ENCODE measurements at regions not wholly inside any gene's neighbourhood (a gene's known extent, or its start where the extent isn't known, plus 50 kb on each side); places are given as distances from the start of the nearest gene placed in this dataset.

DNA sequence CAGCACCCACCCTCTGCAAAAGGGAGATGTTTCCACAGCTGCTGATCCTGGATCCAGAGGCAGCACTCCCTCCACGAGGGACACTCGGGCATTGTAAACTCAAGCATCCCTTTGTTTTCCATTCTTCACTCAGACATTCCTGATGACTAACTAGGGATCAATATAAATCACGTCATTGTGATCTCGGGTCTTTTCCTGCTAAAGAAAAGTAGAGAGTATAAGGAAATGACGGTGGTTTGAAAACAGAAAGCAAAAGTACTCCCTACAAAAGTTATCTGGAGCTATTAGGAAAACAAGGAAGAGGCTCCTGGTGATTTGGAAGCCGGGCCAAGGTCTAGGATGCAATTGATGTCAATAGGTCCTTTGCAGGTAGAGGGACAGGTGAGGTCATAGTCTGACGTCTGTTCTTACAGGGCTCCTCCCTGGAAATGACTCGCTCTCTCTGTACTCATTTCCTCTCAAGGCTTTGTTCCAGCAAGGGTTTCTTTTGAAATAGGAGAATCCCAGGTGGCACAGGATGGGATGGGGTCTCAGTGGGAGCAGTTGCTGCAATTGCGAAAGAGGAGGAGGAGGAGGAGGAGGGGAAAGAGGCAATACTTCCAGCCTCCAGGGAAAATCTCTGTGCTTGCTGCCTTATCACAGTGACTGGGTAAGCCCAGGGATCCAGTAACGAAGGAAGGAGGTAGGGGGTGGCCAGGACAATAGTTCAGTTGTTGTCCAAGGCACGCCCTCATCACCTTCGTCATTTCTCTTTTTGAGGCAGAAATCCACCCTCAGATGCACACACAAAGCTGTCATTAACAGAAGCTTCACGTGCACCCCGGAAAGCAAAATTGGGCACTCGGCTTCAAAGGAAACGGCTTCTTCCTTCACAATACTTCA lies 222.8 kb downstream of the LY86 start:
- Mint-ChIP-seq H3K27me3 (ENCODE audit: low read depth) (peaks cover 29% of the 10 kb centered on the region), H3K4me3 (peak overlapping the region; percentile 87), H3K9me3 (no peaks in the 10 kb centered on the region), H3K36me3 (ENCODE audit: low read depth) (no peaks in the 10 kb centered on the region), H3K27ac (peak overlapping the region; percentile 97), H3K4me1 (ENCODE audit: low read depth) (peaks cover 30% of the 10 kb centered on the region)
- no peak for DNase-seq (ENCODE audit: low spot score)

GRCh38 chr6:6812427-6812826 lies 223.9 kb downstream of the LY86 start:
- H3K36me3 Mint-ChIP-seq (ENCODE audit: low read depth), result no peaks in the 10 kb centered on the region
- peak overlapping the region; percentile 38 for H3K27ac Mint-ChIP-seq
- peaks cover 30% of the 10 kb centered on the region for H3K4me1 Mint-ChIP-seq (ENCODE audit: low read depth)
- peaks cover 22% of the 10 kb centered on the region for H3K27me3 Mint-ChIP-seq (ENCODE audit: low read depth)
- peak overlapping the region; percentile 87 for H3K4me3 Mint-ChIP-seq
- no peaks in the 10 kb centered on the region for H3K9me3 Mint-ChIP-seq
- no peak for DNase-seq (ENCODE audit: low spot score)

- H3K4me3 Mint-ChIP-seq, result no peak overlapping the region
- no peak for DNase-seq (ENCODE audit: low spot score)
Observed at GRCh38 chr6:6815732-6816131, 227.2 kb downstream of the LY86 start.

GRCh38 chr6:6816716-6817115 lies 228.2 kb downstream of the LY86 start:
- Mint-ChIP-seq H3K9me3 (no peaks in the 10 kb centered on the region), H3K27ac (no peak overlapping the region), H3K4me1 (ENCODE audit: low read depth) (peaks cover 14% of the 10 kb centered on the region), H3K27me3 (ENCODE audit: low read depth) (peaks cover 14% of the 10 kb centered on the region), H3K4me3 (no peak overlapping the region), H3K36me3 (ENCODE audit: low read depth) (no peaks in the 10 kb centered on the region)
- DNase-seq (ENCODE audit: low spot score), result no peak

More at GRCh38 chr6:6815732-6816131, 227.2 kb downstream of the LY86 start:
- Mint-ChIP-seq H3K4me1 (ENCODE audit: low read depth) (peaks cover 24% of the 10 kb centered on the region), H3K27me3 (ENCODE audit: low read depth) (peaks cover 14% of the 10 kb centered on the region), H3K36me3 (ENCODE audit: low read depth) (no peaks in the 10 kb centered on the region), H3K27ac (no peak overlapping the region), H3K9me3 (no peaks in the 10 kb centered on the region)

- no peak for DNase-seq (ENCODE audit: low spot score)
- H3K4me1 Mint-ChIP-seq (ENCODE audit: low read depth), result peaks cover 7% of the 10 kb centered on the region
Observed at GRCh38 chr6:6818078-6818639, 229.6 kb downstream of the LY86 start.

GRCh38 chr6:6820641-6821238 lies 232.2 kb downstream of the LY86 start:
- H3K4me3 Mint-ChIP-seq, result no peak overlapping the region
- DNase-seq (ENCODE audit: low spot score), result no peak

More at GRCh38 chr6:6818078-6818639, 229.6 kb downstream of the LY86 start:
- H3K27me3 Mint-ChIP-seq (ENCODE audit: low read depth), result peaks cover 14% of the 10 kb centered on the region
- no peaks in the 10 kb centered on the region for H3K9me3 Mint-ChIP-seq
- H3K4me3 Mint-ChIP-seq, result no peak overlapping the region
- H3K36me3 Mint-ChIP-seq (ENCODE audit: low read depth), result no peaks in the 10 kb centered on the region
- H3K27ac Mint-ChIP-seq, result no peak overlapping the region

DNA sequence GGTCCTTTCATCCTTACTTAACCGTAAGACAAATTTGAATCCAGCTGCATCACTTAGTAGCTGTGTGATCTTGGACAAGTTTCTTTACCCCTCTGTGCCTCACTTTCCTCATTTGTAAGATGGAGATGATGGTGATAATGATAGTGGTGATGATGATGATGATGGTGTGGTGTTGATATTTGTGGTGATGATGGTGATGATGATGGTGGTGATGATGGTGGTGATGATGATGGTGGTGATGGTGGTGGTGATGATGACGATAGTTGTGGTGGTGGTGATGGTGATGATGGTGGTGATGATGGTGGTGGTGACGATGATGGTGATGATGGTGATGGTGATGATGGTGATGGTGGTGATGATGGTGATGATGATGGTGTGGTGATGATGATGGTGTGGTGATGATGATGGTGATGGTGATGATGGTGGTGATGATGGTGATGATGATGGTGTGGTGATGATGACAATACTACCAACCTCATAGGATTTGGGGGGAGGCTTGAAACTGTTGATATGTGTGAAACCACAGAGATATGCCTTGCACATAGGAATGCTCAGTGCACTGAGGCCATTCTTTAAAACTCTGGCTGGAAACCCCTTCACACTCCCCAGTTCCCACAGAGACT lies 233.2 kb downstream of the LY86 start:
- H3K4me1 Mint-ChIP-seq (ENCODE audit: low read depth), result peaks cover 11% of the 10 kb centered on the region
- H3K36me3 Mint-ChIP-seq (ENCODE audit: low read depth), result no peaks in the 10 kb centered on the region
- H3K9me3 Mint-ChIP-seq, result no peaks in the 10 kb centered on the region
- H3K27ac Mint-ChIP-seq, result no peak overlapping the region
- H3K4me3 Mint-ChIP-seq, result no peak overlapping the region
- peaks cover 22% of the 10 kb centered on the region for H3K27me3 Mint-ChIP-seq (ENCODE audit: low read depth)
- DNase-seq (ENCODE audit: low spot score), result no peak

More at GRCh38 chr6:6820641-6821238, 232.2 kb downstream of the LY86 start:
- Mint-ChIP-seq H3K9me3 (no peaks in the 10 kb centered on the region), H3K36me3 (ENCODE audit: low read depth) (no peaks in the 10 kb centered on the region), H3K27ac (no peak overlapping the region), H3K27me3 (ENCODE audit: low read depth) (peaks cover 22% of the 10 kb centered on the region), H3K4me1 (ENCODE audit: low read depth) (peaks cover 6% of the 10 kb centered on the region)

DNA sequence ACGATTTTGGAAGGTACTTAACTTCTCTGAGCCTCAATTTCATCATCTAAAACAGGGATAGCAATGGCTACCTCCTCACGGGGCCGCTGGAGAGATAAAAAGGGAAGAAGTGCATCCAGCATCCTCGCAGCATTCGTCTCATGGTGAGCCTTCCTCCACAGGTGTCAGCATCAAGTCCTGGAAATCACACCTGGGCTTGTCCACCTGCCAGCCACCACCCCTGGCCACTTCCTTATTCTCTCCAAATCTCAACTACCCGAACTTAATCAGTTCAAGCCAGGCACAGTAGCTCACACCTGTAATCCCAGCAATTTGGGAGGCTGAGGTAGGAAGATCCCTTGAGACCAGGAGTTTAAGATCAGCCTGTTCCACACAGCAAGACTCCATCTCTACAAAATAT lies 234.5 kb downstream of the LY86 start:
- DNase-seq (ENCODE audit: low spot score), result no peak
- H3K4me3 Mint-ChIP-seq, result no peak overlapping the region
- H3K27ac Mint-ChIP-seq, result no peak overlapping the region
- no peaks in the 10 kb centered on the region for H3K9me3 Mint-ChIP-seq
- peaks cover 26% of the 10 kb centered on the region for H3K27me3 Mint-ChIP-seq (ENCODE audit: low read depth)
- no peaks in the 10 kb centered on the region for H3K36me3 Mint-ChIP-seq (ENCODE audit: low read depth)
- H3K4me1 Mint-ChIP-seq (ENCODE audit: low read depth), result peaks cover 16% of the 10 kb centered on the region

GRCh38 chr6:6823568-6824224 lies 235.2 kb downstream of the LY86 start:
- peaks cover 16% of the 10 kb centered on the region for H3K4me1 Mint-ChIP-seq (ENCODE audit: low read depth)
- no peak overlapping the region for H3K4me3 Mint-ChIP-seq
- H3K36me3 Mint-ChIP-seq (ENCODE audit: low read depth), result no peaks in the 10 kb centered on the region
- no peak for DNase-seq (ENCODE audit: low spot score)
- no peak overlapping the region for H3K27ac Mint-ChIP-seq
- peaks cover 29% of the 10 kb centered on the region for H3K27me3 Mint-ChIP-seq (ENCODE audit: low read depth)
- no peaks in the 10 kb centered on the region for H3K9me3 Mint-ChIP-seq

DNA sequence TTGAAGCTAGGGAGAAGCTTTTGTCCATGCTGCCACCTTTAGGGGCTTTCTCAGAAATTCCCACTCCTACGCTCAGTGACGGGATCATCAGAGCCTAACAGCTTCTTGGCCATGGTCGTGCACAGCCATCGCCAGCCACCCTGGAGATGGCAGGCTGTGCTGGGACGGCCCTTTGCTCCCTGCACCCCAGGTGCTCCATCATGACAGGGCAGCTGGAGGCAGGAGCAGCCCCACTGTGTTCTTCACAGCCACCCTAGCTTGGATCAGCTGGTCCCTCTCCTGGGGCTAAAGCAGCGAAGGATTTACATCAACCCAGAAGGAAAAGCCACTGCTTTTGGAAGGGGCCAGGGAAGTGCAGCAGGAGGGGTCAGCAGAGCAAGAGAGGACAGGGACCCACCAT lies 235.9 kb downstream of the LY86 start:
- no peaks in the 10 kb centered on the region for H3K9me3 Mint-ChIP-seq
- no peak overlapping the region for H3K4me3 Mint-ChIP-seq
- no peaks in the 10 kb centered on the region for H3K36me3 Mint-ChIP-seq (ENCODE audit: low read depth)
- no peak overlapping the region for H3K27ac Mint-ChIP-seq
- DNase-seq (ENCODE audit: low spot score), result no peak
- H3K27me3 Mint-ChIP-seq (ENCODE audit: low read depth), result peaks cover 26% of the 10 kb centered on the region
- H3K4me1 Mint-ChIP-seq (ENCODE audit: low read depth), result peaks cover 16% of the 10 kb centered on the region

- Mint-ChIP-seq H3K36me3 (ENCODE audit: low read depth) (no peaks in the 10 kb centered on the region), H3K27me3 (ENCODE audit: low read depth) (peaks cover 25% of the 10 kb centered on the region), H3K4me3 (no peak overlapping the region), H3K27ac (no peak overlapping the region), H3K9me3 (no peaks in the 10 kb centered on the region), H3K4me1 (ENCODE audit: low read depth) (peaks cover 16% of the 10 kb centered on the region)
- DNase-seq (ENCODE audit: low spot score), result no peak
Observed at GRCh38 chr6:6825193-6825784, 236.8 kb downstream of the LY86 start.

- DNase-seq (ENCODE audit: low spot score), result peak; percentile 27
- Mint-ChIP-seq H3K27me3 (ENCODE audit: low read depth) (peaks cover 26% of the 10 kb centered on the region), H3K27ac (no peak overlapping the region), H3K4me1 (ENCODE audit: low read depth) (peaks cover 16% of the 10 kb centered on the region), H3K4me3 (no peak overlapping the region), H3K9me3 (no peaks in the 10 kb centered on the region), H3K36me3 (ENCODE audit: low read depth) (no peaks in the 10 kb centered on the region)
Observed at GRCh38 chr6:6826095-6826901, 237.8 kb downstream of the LY86 start.

GRCh38 chr6:6826961-6827360 lies 238.4 kb downstream of the LY86 start:
- no peak overlapping the region for H3K4me3 Mint-ChIP-seq
- no peaks in the 10 kb centered on the region for H3K9me3 Mint-ChIP-seq
- H3K27me3 Mint-ChIP-seq (ENCODE audit: low read depth), result peaks cover 26% of the 10 kb centered on the region
- peaks cover 16% of the 10 kb centered on the region for H3K4me1 Mint-ChIP-seq (ENCODE audit: low read depth)
- H3K27ac Mint-ChIP-seq, result no peak overlapping the region
- H3K36me3 Mint-ChIP-seq (ENCODE audit: low read depth), result no peaks in the 10 kb centered on the region
- DNase-seq (ENCODE audit: low spot score), result no peak
